Activated CD8-positive, alpha-beta memory T cell treated with anti-CD3 and anti-CD28 coated beads for 1 hour (primary cell): ENCODE measurements at regions not wholly inside any gene's neighbourhood (a gene's known extent, or its start where the extent isn't known, plus 50 kb on each side); places are given as distances from the start of the nearest gene placed in this dataset.

ENCODE experiments used
- DNase-seq, 2 donors: peaks; one replicate each; pipeline ENCODE4 v3.0.0-alpha.2; 2020; ENCODE audit warnings: low read depth in 1 of 2; ENCODE audit errors: extremely low read depth in 1 of 2

DNA sequence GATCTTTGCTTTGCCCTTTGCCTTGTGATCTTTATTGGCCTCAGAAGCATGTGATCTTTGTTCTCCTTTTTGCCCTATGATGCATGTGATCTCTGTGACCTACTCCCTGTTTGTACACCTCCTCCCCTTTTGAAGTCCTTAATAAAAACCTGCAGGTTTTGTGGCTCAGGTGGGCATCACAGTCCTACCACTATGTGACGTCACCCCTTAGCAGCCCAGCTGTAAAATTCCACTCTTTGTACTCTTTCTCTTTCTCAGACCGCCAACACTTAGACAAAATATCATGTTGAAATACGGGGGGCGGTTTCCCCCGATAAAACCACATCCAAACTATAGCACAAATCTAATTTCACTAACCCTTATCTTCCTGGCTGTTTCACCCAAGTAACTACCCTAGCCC, 76.7 kb upstream of the RAPGEF4 start:
- DNase-seq: no peak

DNA sequence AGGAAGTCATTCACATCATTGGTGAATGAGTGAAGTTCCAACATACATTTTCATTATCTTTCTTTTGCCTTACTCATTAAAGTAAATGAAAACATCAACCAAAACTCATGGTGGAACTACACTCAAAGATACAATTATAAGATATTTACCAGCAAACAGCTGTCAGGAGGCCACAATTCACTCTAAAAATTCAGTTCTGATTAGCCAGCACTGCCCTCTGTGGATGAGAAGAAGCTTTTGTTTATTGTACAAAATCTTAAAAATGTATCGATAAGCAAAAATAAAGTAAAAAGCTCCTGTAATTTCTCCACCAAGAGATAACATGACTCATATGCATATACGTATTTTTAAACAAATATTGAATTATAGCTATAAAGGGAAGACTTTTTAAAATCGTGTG, 73.5 kb upstream of the RAPGEF4 start:
- DNase-seq: no peak

DNA sequence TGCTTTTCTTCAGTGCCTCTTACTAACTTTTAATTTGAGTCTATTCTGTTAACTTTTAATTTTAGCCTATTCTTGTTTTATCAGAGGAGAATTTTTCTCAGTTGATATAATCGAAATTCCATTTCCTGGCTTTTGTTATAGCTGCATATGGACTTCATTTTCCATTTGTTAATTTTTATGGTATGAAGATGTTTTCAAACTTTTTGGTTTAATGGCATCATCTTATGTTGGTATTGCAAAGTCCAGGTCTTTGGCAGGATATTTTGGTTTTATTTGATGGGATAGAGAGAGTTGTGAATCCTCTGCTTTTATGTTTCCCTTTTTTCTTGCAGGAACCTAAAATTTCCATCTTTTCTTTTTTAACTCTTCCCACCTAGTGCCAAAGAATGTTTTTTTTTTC, 70.9 kb upstream of the RAPGEF4 start:
- DNase-seq: no peak

DNA sequence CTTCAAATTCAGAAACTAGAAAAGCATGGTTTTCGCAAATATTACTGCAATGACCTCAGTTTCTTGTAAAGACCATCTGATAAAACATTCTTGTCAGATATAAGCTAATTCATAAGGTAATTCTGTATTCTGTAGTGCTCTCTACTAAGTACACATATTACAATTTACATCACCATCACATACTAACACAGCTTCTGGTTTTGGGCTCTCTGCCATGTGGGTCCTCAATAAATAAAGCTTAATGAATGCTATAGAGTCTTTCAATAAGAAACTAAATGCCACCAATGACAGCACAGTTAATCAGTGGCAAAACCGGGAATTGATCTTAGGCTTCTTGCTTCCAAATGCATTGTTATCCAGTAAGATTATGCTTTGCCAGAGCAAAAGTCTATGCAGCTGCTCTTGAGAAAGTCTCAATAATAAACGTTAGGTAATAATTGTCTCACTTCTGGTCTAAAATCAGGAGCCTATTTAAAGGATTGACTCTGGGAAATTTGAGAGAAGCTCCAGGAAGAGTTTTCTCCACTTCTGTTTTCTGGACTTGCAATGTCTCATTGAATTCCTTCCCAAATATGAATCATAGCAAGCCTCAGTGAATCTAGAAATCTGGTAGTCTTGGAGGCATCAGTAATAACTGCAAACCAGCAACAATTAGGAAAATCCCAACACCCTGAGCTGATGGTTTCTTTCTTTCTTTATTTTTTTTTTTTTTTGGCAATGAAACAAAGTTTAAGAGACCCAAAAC, 67.9 kb upstream of the RAPGEF4 start:
- no peak for DNase-seq

DNA sequence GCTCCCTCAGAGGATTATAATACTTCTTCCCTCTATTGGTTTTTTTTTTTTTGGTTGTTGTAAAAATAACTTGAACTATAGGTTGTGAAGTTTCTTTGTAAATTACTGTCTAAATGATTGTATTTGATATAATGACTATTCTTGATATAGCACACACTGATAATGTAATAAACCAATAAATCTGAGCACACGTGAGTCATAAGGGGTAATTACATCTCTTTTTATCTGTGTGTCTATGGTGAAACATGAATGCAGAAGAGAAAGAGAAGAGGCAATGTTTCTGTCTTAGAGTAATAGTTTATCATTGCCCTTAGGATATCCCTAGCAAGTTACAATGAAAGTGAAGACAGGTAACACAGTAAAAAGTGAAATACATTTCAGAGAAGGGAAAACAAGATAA, 64.1 kb upstream of the RAPGEF4 start:
- DNase-seq: no peak

DNA sequence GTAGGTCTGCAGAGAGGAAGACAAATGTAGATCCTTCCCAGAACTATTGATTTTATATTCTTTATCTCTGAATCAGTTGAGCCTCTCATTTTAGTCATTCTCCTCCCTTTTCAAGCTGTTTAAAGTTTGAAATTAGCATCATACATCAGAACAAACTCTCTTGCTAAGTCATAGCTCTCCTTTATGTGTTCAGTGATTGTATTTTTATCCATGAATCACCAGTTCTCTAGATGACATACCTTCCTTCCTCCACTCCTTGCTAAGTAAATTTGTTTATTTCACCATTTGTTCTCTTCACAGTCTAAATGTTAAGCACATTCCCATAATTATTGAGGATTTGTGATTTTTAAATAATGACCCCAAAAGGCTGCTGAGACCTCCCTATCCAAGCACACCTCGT, 63.5 kb upstream of the RAPGEF4 start:
- DNase-seq: no peak

DNA sequence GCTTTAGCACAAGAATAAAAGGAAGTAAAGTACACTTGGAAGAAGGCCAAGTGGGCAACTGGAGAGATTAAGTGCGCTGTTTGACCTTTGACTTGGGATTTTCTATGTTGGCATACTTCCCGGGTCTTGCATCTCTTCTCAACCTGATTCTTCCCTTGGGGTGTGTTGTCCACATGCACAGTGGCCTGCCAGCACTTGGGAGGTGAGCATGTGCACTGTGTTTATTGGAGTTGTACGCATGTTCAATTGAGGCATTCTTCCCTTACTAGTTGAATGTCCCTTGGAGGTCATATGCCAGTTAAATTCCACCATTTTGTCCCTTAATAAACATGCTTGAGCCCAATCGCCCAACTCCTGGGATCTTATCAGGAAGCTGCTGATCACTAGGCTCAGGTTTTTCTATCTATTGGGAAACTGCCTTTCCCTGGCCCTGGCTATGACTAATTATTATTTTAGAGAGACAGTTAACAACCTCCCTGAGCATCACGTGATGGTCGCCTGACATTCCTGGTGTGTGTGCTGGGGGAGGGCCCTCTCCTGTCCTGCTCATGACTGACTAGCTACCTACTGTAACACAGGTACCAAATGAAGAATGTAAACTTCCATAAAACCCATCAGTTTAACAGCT, 62.5 kb upstream of the RAPGEF4 start:
- DNase-seq: no peak

DNA sequence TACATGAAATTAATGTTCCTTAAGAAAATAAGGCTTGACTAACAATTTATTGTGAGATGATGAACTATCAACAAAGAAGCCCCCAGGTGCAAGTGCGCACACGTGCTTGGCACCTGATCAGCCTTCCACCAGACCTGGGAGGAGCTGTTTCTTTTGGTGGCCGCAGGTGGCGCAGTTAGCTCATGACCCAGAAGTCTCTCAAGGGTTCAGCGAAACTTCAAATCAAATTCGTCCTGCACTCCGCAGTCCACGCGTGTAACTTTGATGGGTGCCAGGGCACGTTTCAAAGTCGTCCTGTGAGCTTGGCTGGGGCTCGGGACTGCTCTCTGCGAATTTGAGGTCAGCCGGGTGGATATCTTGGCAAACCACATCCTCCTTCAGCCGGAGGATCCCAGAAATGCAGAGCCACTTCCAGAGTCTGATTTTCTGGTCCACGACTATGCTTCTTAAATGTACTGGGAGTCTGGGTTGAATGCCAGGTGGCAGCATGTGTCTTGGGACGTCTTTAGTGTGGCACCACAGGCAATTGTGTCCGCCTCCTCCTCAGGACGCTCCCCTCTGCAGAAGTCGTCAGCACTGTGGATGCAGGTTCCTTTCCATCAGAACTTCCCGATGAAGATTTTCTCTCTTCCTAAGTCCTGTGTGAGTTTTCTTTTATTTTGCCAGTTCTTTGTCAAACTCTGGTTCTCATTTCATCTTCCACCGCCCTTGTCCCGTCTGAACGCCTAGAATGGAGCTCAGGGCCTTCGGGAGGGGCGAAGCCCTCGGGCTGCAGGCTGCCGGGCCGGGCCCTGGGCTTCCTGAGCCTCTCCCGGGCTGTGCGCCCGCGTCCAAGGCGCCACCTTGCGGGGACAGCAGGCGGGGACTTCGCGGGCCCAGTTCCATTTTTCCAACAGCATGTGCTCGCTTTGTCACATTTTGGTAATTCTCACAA, 61.3 kb upstream of the RAPGEF4 start:
- DNase-seq: peak; percentile 6 to 9

DNA sequence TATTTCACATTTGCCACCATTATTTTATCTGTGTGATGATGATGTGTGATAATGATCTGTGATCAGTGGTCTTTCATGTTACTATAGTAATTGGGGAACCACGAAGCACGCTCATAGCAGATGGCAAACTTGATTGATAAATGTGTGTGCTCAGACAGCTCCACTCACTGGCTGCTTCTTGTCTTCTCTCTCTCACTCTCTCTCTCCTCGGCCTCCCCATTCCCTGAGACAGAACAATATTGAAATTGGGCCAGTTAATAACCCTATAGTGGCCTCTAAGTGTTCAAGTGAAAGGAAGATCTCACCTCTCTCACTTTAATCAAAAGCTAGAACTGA, 60.7 kb upstream of the RAPGEF4 start:
- DNase-seq: no peak

DNA sequence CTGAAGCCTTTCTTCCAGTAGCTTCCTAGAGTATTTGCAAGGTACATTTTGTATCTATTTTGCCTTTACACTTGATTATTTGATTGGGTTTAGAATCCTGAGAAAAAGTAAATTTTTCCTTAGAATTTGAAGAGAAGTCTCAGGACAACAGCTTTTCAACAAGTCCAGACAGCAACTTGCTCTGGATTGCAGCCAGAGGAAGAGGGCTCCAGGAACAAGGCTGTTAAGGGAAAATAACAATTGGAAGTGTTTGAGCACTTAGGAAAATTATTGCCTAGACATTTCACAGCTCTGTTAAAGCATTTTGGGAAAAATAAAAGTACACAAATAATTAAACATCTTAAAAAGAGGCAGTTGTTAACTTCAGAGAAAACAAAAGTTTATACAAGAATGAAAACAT, 58.3 kb upstream of the RAPGEF4 start:
- no peak for DNase-seq

DNA sequence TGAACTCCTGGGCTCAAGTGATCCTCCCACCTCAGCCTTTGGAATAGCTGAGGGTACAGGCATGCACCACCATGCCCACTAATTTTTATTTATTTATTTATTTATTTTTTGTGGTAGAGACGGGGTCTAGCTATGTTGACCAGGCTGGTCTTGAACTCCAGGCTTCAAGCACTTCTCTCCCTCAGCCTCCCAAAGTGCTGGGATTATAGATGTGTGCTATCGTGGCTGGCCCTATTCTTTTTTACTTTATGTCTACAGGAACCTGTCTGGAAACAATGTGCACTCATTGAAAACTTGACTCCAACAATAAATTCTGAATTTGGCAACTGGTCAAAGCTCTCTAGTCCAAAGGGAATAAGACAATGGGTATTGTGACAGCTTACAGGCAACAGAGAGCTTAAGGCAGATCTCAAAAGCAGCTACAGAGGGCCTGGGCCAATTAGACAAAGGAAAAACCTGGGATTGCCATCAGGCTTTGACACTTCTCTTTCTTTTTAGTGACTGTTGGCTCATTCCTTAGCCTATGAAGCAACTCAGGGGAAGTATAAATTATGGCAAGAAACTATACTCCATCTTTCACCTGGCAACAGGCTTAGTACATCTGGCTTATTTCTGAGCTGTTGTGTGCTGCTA, 55.1 kb upstream of the RAPGEF4 start:
- no peak for DNase-seq

DNA sequence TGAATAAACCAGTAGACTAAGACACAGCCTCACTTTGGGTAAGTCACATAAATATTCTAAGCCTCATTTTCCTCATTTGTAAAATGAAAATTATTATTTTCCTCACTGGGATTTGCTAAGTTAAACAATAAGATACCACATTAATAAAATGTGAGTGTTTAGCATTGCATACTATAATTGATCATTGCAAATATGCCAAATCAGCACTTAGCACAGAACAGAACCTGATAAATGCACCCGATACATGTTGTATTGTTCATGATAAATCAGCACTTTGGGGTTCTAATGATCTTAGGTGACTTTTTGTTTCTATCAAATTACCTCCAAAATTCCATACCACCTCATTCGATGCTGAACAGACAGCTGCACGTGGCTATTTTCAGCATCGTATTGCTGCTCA, 50.2 kb upstream of the RAPGEF4 start:
- no peak for DNase-seq
